ENCODE measurements at regions not wholly inside any gene's neighbourhood (a gene's known extent, or its start where the extent isn't known, plus 50 kb on each side); places are given as distances from the start of the nearest gene placed in this dataset.

DNA sequence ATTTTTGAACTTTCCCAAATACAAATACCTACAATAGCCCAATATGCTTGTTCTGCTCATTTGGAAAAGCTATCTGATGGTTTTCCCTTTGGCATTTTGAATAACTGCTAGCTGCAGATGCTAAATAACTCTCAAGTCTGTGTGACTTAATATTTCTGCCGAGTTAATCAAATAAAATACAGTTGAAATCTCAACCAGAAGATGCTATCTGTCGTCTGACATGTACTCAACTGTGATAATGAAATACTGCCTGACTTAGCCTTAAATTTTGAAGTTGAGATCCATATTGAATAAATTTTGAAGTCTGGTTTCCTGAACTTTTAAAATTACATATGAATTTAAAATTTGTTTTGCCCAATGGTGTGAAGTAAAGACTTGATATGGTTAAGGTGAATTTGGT, 204.4 kb upstream of the MEX3C start:
- TF ChIP-seq TAF1 (IDR thresholded peaks at IDR 0.05; ENCODE audit: borderline replicate concordance, insufficient read depth, low read length), result no peak
- TF ChIP-seq SIN3A (IDR thresholded peaks at IDR 0.05; ENCODE audit: borderline replicate concordance, insufficient read depth, low read length), result no peak
- no peak for TF ChIP-seq FOXP2 (optimal IDR thresholded peaks at IDR 0.05; ENCODE audit: borderline replicate concordance, extremely low read depth, extremely low read length, insufficient read depth)
- TF ChIP-seq, protein P1, sequence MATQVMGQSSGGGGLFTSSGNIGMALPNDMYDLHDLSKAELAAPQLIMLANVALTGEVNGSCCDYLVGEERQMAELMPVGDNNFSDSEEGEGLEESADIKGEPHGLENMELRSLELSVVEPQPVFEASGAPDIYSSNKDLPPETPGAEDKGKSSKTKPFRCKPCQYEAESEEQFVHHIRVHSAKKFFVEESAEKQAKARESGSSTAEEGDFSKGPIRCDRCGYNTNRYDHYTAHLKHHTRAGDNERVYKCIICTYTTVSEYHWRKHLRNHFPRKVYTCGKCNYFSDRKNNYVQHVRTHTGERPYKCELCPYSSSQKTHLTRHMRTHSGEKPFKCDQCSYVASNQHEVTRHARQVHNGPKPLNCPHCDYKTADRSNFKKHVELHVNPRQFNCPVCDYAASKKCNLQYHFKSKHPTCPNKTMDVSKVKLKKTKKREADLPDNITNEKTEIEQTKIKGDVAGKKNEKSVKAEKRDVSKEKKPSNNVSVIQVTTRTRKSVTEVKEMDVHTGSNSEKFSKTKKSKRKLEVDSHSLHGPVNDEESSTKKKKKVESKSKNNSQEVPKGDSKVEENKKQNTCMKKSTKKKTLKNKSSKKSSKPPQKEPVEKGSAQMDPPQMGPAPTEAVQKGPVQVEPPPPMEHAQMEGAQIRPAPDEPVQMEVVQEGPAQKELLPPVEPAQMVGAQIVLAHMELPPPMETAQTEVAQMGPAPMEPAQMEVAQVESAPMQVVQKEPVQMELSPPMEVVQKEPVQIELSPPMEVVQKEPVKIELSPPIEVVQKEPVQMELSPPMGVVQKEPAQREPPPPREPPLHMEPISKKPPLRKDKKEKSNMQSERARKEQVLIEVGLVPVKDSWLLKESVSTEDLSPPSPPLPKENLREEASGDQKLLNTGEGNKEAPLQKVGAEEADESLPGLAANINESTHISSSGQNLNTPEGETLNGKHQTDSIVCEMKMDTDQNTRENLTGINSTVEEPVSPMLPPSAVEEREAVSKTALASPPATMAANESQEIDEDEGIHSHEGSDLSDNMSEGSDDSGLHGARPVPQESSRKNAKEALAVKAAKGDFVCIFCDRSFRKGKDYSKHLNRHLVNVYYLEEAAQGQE (IDR thresholded peaks at IDR 0.05; ENCODE audit: insufficient read depth in 1 of 2, low read depth in 2 of 2, low read length in 2 of 2), result no peak
- no peak for TF ChIP-seq POLR2AphosphoS5 (IDR thresholded peaks at IDR 0.05; ENCODE audit: low read depth, low read length)

DNA sequence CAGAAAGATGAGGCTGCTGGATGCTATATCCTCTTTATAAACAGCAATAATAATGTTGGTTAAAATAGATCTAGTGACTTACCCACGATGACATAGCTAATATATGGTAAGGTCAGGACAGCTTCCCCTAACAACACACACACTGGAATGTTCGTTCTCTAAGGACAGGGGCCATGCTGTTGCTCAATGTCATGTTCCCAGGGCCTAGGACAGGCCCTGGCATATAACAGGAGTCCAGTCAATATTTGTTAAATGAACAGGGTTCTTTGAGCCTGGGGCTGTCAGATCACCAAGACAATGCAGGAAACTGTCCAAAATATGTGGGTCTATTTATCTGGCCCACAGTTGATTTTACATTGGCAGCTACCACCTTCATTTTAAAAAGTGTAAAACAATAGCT, 207.1 kb upstream of the MEX3C start:
- no peak for TF ChIP-seq TAF1 (IDR thresholded peaks at IDR 0.05; ENCODE audit: borderline replicate concordance, insufficient read depth, low read length)
- TF ChIP-seq, protein P1 (IDR thresholded peaks at IDR 0.05; ENCODE audit: insufficient read depth in 1 of 2, low read depth in 2 of 2, low read length in 2 of 2), result no peak
- no peak for TF ChIP-seq FOXP2 (optimal IDR thresholded peaks at IDR 0.05; ENCODE audit: borderline replicate concordance, extremely low read depth, extremely low read length, insufficient read depth)
- no peak for TF ChIP-seq SIN3A (IDR thresholded peaks at IDR 0.05; ENCODE audit: borderline replicate concordance, insufficient read depth, low read length)
- TF ChIP-seq POLR2AphosphoS5 (IDR thresholded peaks at IDR 0.05; ENCODE audit: low read depth, low read length), result no peak

GRCh38 chr18:51405683-51406477, 208.4 kb upstream of the MEX3C start:
- no peak for TF ChIP-seq SIN3A (IDR thresholded peaks at IDR 0.05; ENCODE audit: borderline replicate concordance, insufficient read depth, low read length)
- TF ChIP-seq FOXP2 (optimal IDR thresholded peaks at IDR 0.05; ENCODE audit: borderline replicate concordance, extremely low read depth, extremely low read length, insufficient read depth), result no peak
- TF ChIP-seq, protein P1 (IDR thresholded peaks at IDR 0.05; ENCODE audit: insufficient read depth in 1 of 2, low read depth in 2 of 2, low read length in 2 of 2), result no peak
- no peak for TF ChIP-seq TAF1 (IDR thresholded peaks at IDR 0.05; ENCODE audit: borderline replicate concordance, insufficient read depth, low read length)

DNA sequence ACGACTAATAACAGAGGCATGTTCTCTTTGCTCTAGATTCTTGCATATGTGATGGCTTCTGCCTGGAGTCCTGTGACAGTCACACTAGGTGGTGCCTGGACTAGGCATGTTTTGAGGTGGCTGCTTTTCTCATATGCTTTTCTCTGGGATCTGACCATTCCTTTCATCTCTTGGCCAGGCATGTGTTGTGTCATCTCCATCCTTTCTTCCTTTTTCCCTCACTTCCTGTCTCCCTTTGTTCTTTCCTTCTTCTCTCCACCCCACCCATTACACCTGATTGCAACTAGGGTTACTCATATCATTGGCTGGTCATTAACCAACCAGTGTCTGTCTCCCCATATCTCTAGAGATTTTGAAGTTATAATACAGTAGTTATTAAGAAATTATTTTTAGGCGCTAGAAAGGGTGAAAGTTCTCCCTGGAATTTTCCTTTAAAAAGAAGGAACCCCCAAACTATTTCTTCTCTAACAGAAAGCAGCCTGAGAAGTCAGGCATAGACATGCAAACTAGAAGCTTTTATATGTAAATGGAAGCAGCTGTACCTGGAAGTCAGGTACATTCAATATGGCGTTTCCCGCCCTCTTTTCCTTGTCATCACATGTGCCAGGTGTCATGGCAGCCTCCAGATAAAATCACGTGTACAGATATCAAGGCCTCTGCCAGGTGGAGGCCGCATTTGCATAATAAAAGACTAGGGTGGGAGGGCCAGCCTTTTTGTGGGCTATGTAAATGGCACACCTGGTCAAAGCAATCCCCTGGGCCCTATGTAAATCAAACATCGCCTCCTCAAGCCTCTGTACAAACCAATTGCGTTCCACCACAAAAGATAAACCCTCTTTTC, 220.4 kb upstream of the MEX3C start:
- TF ChIP-seq TAF1 (IDR thresholded peaks at IDR 0.05; ENCODE audit: borderline replicate concordance, insufficient read depth, low read length), result no peak
- no peak for TF ChIP-seq POLR2AphosphoS5 (IDR thresholded peaks at IDR 0.05; ENCODE audit: low read depth, low read length)
- TF ChIP-seq SIN3A (IDR thresholded peaks at IDR 0.05; ENCODE audit: borderline replicate concordance, insufficient read depth, low read length), result no peak
- no peak for TF ChIP-seq FOXP2 (optimal IDR thresholded peaks at IDR 0.05; ENCODE audit: borderline replicate concordance, extremely low read depth, extremely low read length, insufficient read depth)
- TF ChIP-seq, protein P1 (IDR thresholded peaks at IDR 0.05; ENCODE audit: insufficient read depth in 1 of 2, low read depth in 2 of 2, low read length in 2 of 2), result no peak

Measured in PFSK-1 (cell line).